Trophoblast cell (in vitro differentiated cells and primary cell): ENCODE measurements at regions not wholly inside any gene's neighbourhood (a gene's known extent, or its start where the extent isn't known, plus 50 kb on each side); places are given as distances from the start of the nearest gene placed in this dataset.

Source experiments
- DNase-seq, 2 donors: peaks; one replicate each; pipeline ENCODE4 v3.0.0-alpha.2; 2016
- H2AFZ ChIP-seq: 2 replicates; pipeline ENCODE4 v1.6.1; 2013; ENCODE audit warnings: low read length, moderate library complexity, mild to moderate bottlenecking; ENCODE audit not compliant: insufficient read depth, poor library complexity
- H2AK5ac ChIP-seq: 2 replicates; pipeline ENCODE4 v1.6.1; 2013; ENCODE audit warnings: mild to moderate bottlenecking, low read length
- H2BK120ac ChIP-seq: 2 replicates; pipeline ENCODE4 v1.6.1; 2013; ENCODE audit warnings: low read length, mild to moderate bottlenecking, moderate library complexity; ENCODE audit not compliant: insufficient read depth, poor library complexity
- H2BK12ac ChIP-seq: 2 replicates; pipeline ENCODE4 v1.6.1; 2013; ENCODE audit warnings: mild to moderate bottlenecking, low read length, moderate library complexity
- H2BK5ac ChIP-seq: 2 replicates; pipeline ENCODE4 v1.6.1; 2013; ENCODE audit warnings: low read length, low read depth, moderate library complexity, mild to moderate bottlenecking; ENCODE audit not compliant: poor library complexity
- H3K14ac ChIP-seq: 2 replicates; pipeline ENCODE4 v1.6.1; 2013; ENCODE audit warnings: mild to moderate bottlenecking, low read length
- H3K18ac ChIP-seq: 2 replicates; pipeline ENCODE4 v1.6.1; 2013; ENCODE audit warnings: mild to moderate bottlenecking, low read length
- H3K23ac ChIP-seq: 2 replicates; pipeline ENCODE4 v1.6.1; 2013; ENCODE audit warnings: low read length
- H3K27ac ChIP-seq: 2 replicates; pipeline ENCODE4 v1.5.1; 2013; ENCODE audit warnings: low read depth, mild to moderate bottlenecking, inconsistent platforms, low read length, moderate library complexity
- H3K27me3 ChIP-seq: 2 replicates; pipeline ENCODE4 v1.6.1; 2013; ENCODE audit warnings: inconsistent platforms, mild to moderate bottlenecking, low read length, moderate library complexity; ENCODE audit not compliant: insufficient read depth
- H3K36me3 ChIP-seq, 2 experiments: 1 replicate in 1 of 2; 2 replicates in 1 of 2; pipeline ENCODE4 v1.6.1; 2013; ENCODE audit warnings: low read length in 2 of 2, mild to moderate bottlenecking in 2 of 2, moderate library complexity in 1 of 2; ENCODE audit not compliant: insufficient read depth in 2 of 2, control insufficient read depth in 1 of 2
- H3K4ac ChIP-seq: 2 replicates; pipeline ENCODE4 v1.6.1; 2013; ENCODE audit warnings: low read depth, mild to moderate bottlenecking, low read length, moderate library complexity
- H3K4me1 ChIP-seq, 2 experiments: 1 replicate in 1 of 2; 2 replicates in 1 of 2; pipeline ENCODE4 v1.6.1; 2013; ENCODE audit warnings: low read length in 2 of 2, mild to moderate bottlenecking in 2 of 2, moderate library complexity in 1 of 2; ENCODE audit not compliant: insufficient read depth in 2 of 2, control insufficient read depth in 1 of 2
- H3K4me2 ChIP-seq: 2 replicates; pipeline ENCODE4 v1.6.1; 2013; ENCODE audit warnings: inconsistent platforms, mild to moderate bottlenecking, low read length, moderate library complexity
- H3K4me3 ChIP-seq: 2 replicates; pipeline ENCODE4 v1.5.1; 2013; ENCODE audit warnings: mild to moderate bottlenecking, low read depth, low read length, inconsistent platforms
- H3K79me1 ChIP-seq: one replicate; pipeline ENCODE4 v1.6.1; 2013; ENCODE audit warnings: low read length
- H3K79me2 ChIP-seq: 2 replicates; pipeline ENCODE4 v1.6.1; 2013; ENCODE audit warnings: low read length, mild to moderate bottlenecking; ENCODE audit not compliant: control insufficient read depth, insufficient read depth, poor library complexity
- H3K9ac ChIP-seq: 2 replicates; pipeline ENCODE4 v1.6.1; 2013; ENCODE audit warnings: mild to moderate bottlenecking, low read length
- H3K9me3 ChIP-seq: 2 replicates; pipeline ENCODE4 v1.6.1; 2013; ENCODE audit warnings: low read depth, mild to moderate bottlenecking, control low read depth, inconsistent platforms, low read length; ENCODE audit not compliant: insufficient read depth
- H4K12ac ChIP-seq: 2 replicates; pipeline ENCODE4 v1.6.1; 2013; ENCODE audit warnings: low read depth, mild to moderate bottlenecking, low read length, moderate library complexity
- H4K8ac ChIP-seq: 2 replicates; pipeline ENCODE4 v1.6.1; 2013; ENCODE audit warnings: low read depth, mild to moderate bottlenecking, low read length, moderate library complexity
- H4K91ac ChIP-seq: one replicate; pipeline ENCODE4 v1.6.1; 2013; ENCODE audit warnings: low read depth, mild to moderate bottlenecking, low read length, moderate library complexity
- WGBS: extraction: QIAGEN DNeasy Blood & Tissue Kit; methylation state at CpG from one replicate; pipeline ENCODE4 v1.1.7; 2013; ENCODE audit warnings: missing lambda C conversion rate; ENCODE audit not compliant: insufficient read length, insufficient coverage; ENCODE audit errors: extremely low coverage; 5-methylcytosine and 5-hydroxymethylcytosine counted together

DNA sequence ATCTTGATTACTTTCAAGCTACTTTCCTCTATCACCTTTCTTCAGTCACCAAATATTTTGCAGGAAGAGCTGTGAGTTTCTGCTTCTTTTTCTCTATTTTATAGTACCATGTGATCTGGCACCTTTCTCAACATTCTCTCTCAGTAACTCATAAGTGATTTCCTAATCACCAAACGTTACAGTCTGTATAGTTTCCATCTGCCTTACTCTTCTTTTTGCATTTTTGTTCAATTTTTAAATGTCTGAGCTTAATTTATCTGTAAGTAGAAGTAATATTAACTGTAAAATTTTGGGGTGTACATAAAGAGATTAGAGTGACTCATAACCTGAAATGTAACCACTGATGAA, 422.1 kb upstream of the SYT1 start:
- no peak overlapping the region for H2AK5ac ChIP-seq
- H4K8ac ChIP-seq = no peak overlapping the region
- H3K4ac ChIP-seq = no peak overlapping the region
- H3K27ac ChIP-seq = no peak overlapping the region
- no peak overlapping the region for H2BK120ac ChIP-seq
- no peaks in the 10 kb centered on the region for H3K79me1 ChIP-seq
- H2BK5ac ChIP-seq = no peak overlapping the region
- H3K79me2 ChIP-seq = no peaks in the 10 kb centered on the region
- WGBS = no CpG with 5 or more reads among the region's 1 CpG
- H4K12ac ChIP-seq = no peak overlapping the region
- DNase-seq = no peak
- no peaks in the 10 kb centered on the region for H3K27me3 ChIP-seq
- no peaks in the 10 kb centered on the region for H3K9me3 ChIP-seq
- no peak overlapping the region for H3K14ac ChIP-seq
- H3K23ac ChIP-seq = no peak overlapping the region
- no peak overlapping the region for H3K4me2 ChIP-seq
- no peak overlapping the region for H4K91ac ChIP-seq
- H3K18ac ChIP-seq = no peak overlapping the region
- no peaks in the 10 kb centered on the region for H3K4me1 ChIP-seq
- no peak overlapping the region for H2AFZ ChIP-seq
- H3K36me3 ChIP-seq = no peaks in the 10 kb centered on the region
- H3K4me3 ChIP-seq = no peak overlapping the region
- H3K9ac ChIP-seq = no peak overlapping the region
- no peak overlapping the region for H2BK12ac ChIP-seq

DNA sequence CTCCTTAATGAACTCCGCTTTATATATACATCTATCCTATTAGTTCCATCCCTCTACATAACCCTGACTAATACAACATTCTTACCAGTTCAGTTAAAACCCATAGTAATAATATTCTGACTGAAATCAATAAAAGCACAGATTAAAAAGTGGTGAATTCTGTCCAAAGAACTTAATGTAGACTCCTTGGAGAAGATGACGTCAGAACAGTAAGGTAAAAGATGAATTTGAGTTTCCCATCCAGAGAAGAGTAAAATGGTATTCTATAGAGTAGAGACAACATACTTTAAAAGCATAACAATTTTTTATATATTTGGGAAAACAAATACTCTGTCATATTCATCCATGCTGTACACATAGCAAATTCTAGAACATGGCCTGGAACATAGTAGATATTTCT, 418.0 kb upstream of the SYT1 start:
- Histone ChIP-seq H2BK120ac (no peak overlapping the region), H3K79me2 (no peaks in the 10 kb centered on the region), H3K27ac (no peak overlapping the region), H4K12ac (no peak overlapping the region), H3K4me1 (no peaks in the 10 kb centered on the region), H3K4me2 (no peak overlapping the region), H2AK5ac (no peak overlapping the region), H3K14ac (no peak overlapping the region), H3K9me3 (no peaks in the 10 kb centered on the region), H3K23ac (no peak overlapping the region), H2BK5ac (no peak overlapping the region), H2AFZ (no peak overlapping the region), H4K91ac (no peak overlapping the region), H3K18ac (no peak overlapping the region), H3K79me1 (no peaks in the 10 kb centered on the region), H3K27me3 (no peaks in the 10 kb centered on the region), H2BK12ac (no peak overlapping the region), H3K4ac (no peak overlapping the region), H3K36me3 (no peaks in the 10 kb centered on the region), H3K9ac (no peak overlapping the region), H3K4me3 (no peak overlapping the region), H4K8ac (no peak overlapping the region)
- no CpG with 5 or more reads among the region's 2 CpGs for WGBS
- no peak for DNase-seq

DNA sequence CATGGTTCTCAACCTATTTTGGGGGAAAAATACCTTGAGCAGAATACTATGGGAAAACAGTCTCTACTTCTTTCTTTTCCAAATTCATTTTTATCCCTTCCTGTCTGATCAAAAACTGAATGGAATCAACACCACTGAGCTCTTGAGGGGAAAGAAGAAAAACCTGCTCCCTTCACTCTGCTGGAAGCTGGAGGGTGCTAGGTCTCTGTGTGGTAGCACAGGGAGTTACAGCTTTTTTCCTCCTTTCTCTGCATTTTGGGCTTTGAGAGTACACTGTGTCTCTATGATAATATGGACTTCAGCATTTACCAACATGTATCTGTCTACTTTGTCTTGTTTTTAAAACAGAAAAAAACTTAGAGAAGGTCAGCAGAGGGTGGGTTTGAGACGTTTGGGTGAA, 417.2 kb upstream of the SYT1 start:
- Histone ChIP-seq H4K12ac (no peak overlapping the region), H3K79me1 (no peaks in the 10 kb centered on the region), H2BK12ac (no peak overlapping the region), H2AK5ac (no peak overlapping the region), H4K91ac (no peak overlapping the region), H3K23ac (no peak overlapping the region), H3K18ac (no peak overlapping the region), H2BK120ac (no peak overlapping the region), H3K36me3 (no peaks in the 10 kb centered on the region), H3K14ac (no peak overlapping the region), H3K27me3 (no peaks in the 10 kb centered on the region), H2AFZ (no peak overlapping the region), H3K4me2 (no peak overlapping the region), H2BK5ac (no peak overlapping the region), H4K8ac (no peak overlapping the region), H3K9ac (no peak overlapping the region), H3K4me1 (no peaks in the 10 kb centered on the region), H3K79me2 (no peaks in the 10 kb centered on the region), H3K27ac (no peak overlapping the region), H3K4me3 (no peak overlapping the region), H3K9me3 (no peaks in the 10 kb centered on the region), H3K4ac (no peak overlapping the region)
- DNase-seq = no peak
- WGBS = no CpG with 5 or more reads among the region's 1 CpG

DNA sequence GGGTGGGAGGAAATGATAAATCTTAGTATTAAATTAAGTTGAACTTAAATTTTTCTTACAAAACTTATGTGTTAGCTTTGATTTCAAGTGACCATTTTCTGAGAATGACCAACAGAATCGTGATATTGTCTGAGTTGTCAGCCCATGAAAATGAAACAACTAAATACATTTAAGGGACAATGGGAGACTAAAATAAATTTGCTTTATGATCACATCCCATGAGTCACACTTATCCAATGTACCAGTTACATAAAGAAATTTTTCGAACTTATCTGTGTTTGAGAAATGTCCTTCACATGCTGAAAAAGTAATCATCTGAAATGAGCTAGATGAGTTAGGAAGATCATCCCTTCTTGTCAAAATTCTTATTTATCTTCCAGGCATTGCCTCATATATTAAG, 415.9 kb upstream of the SYT1 start:
- no peaks in the 10 kb centered on the region for H3K79me1 ChIP-seq
- H3K27me3 ChIP-seq = no peaks in the 10 kb centered on the region
- no peak overlapping the region for H3K4me3 ChIP-seq
- H4K8ac ChIP-seq = no peak overlapping the region
- no peak overlapping the region for H4K91ac ChIP-seq
- no peaks in the 10 kb centered on the region for H3K9me3 ChIP-seq
- H3K23ac ChIP-seq = no peak overlapping the region
- H2BK5ac ChIP-seq = no peak overlapping the region
- no peak for DNase-seq
- H3K36me3 ChIP-seq = no peaks in the 10 kb centered on the region
- H3K18ac ChIP-seq = no peak overlapping the region
- H2AFZ ChIP-seq = no peak overlapping the region
- no peak overlapping the region for H3K4me2 ChIP-seq
- H3K9ac ChIP-seq = no peak overlapping the region
- no peak overlapping the region for H2BK12ac ChIP-seq
- H3K14ac ChIP-seq = no peak overlapping the region
- H3K79me2 ChIP-seq = no peaks in the 10 kb centered on the region
- no peak overlapping the region for H2AK5ac ChIP-seq
- H3K4me1 ChIP-seq = no peaks in the 10 kb centered on the region
- no peak overlapping the region for H4K12ac ChIP-seq
- H3K4ac ChIP-seq = no peak overlapping the region
- no CpG with 5 or more reads among the region's 2 CpGs for WGBS
- no peak overlapping the region for H2BK120ac ChIP-seq
- H3K27ac ChIP-seq = no peak overlapping the region

DNA sequence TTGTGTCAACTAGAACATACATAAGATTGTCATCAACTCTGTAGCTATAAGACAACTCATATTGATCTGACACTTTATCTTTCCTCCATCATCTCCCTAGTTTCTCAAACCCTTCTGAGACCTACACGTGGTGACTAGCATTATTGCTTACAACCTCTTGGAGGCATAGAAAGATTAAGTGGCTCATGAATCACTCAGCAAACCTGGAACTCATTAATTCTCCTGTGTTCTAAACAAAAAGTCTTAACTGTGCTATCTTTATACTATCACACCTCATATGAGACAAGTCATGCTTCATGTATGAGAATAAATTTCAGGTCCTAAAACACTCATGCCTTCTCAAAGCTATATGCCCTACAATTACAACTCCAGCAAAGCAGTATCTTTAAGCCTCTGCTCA, 408.6 kb upstream of the SYT1 start:
- Histone ChIP-seq H2AK5ac (no peak overlapping the region), H3K27ac (no peak overlapping the region), H4K12ac (no peak overlapping the region), H3K4ac (no peak overlapping the region), H2BK12ac (no peak overlapping the region), H3K4me1 (no peaks in the 10 kb centered on the region), H3K23ac (no peak overlapping the region), H3K79me1 (no peaks in the 10 kb centered on the region), H3K9ac (no peak overlapping the region), H3K14ac (no peak overlapping the region), H3K4me2 (no peak overlapping the region), H3K4me3 (no peak overlapping the region), H4K91ac (no peak overlapping the region), H3K79me2 (no peaks in the 10 kb centered on the region), H2BK120ac (no peak overlapping the region), H3K9me3 (peaks cover 2% of the 10 kb centered on the region), H3K18ac (no peak overlapping the region), H2AFZ (no peak overlapping the region), H4K8ac (no peak overlapping the region), H2BK5ac (no peak overlapping the region), H3K27me3 (no peaks in the 10 kb centered on the region), H3K36me3 (no peaks in the 10 kb centered on the region)
- DNase-seq = no peak
- WGBS = no CpG with 5 or more reads among the region's 1 CpG
